SK-N-SH (cell line): ENCODE measurements at regions not wholly inside any gene's neighbourhood (a gene's known extent, or its start where the extent isn't known, plus 50 kb on each side); places are given as distances from the start of the nearest gene placed in this dataset.

Experiments
- CTCF ChIA-PET: fragments of 300-600, 350-600 bp; formaldehyde crosslinking; extraction: SDS; loops from one replicate; lab custom pipeline; 2021; lab: Yijun Ruan, JAX
- POLR2A ChIA-PET: fragments of 350-600 bp; sonication (Branson Sonifier 250); formaldehyde crosslinking; extraction: SDS; loops from one replicate; lab custom pipeline; 2020; ENCODE audit warnings: antibody characterized with exemption, inconsistent platforms; lab: Yijun Ruan, JAX
- DNase-seq: peaks from one replicate; pipeline ENCODE4 v3.0.0; 2012
- H2AFZ ChIP-seq: fragments of 200-600 bp; sonication (generic); 2 replicates; pipeline ENCODE4 v1.8.1; 2016; ENCODE audit warnings: antibody characterized with exemption, mild to moderate bottlenecking, low read depth
- H3F3A ChIP-seq: fragments of 200-600 bp; sonication (generic); replicated peaks from 2 replicates; pipeline ENCODE3; 2016; ENCODE audit warnings: antibody characterized with exemption, mild to moderate bottlenecking; ENCODE audit not compliant: insufficient read depth
- H3K27ac ChIP-seq, 2 experiments: fragments of 200-500 bp in 1 of 2; fragments of 200-600 bp in 1 of 2; sonication (Bioruptor generic) in 1 of 2; sonication (generic), shearing (Covaris generic) in 1 of 2; 2 replicates each; pipeline versions ENCODE4 v1.5.1 to v1.6.1; 2014 to 2016; ENCODE audit warnings: low read depth in 2 of 2, inconsistent platforms in 1 of 2, low read length in 1 of 2, mild to moderate bottlenecking in 1 of 2, mixed read lengths in 1 of 2
- H3K27me3 ChIP-seq: fragments of 200-600 bp; sonication (generic), shearing (Covaris generic); 2 replicates; pipeline ENCODE4 v1.6.1; 2016; ENCODE audit warnings: mixed run types; ENCODE audit not compliant: insufficient read depth
- H3K36me3 ChIP-seq, 2 experiments: fragments of 200-500 bp in 1 of 2; fragments of 200-600 bp in 1 of 2; sonication (Bioruptor generic) in 1 of 2; sonication (generic) in 1 of 2; replicated peaks in 1 of 2; 2 replicates each; pipeline versions ENCODE3 to v1.5.1; 2014 to 2016; ENCODE audit warnings: low read length in 1 of 2, mild to moderate bottlenecking in 1 of 2; ENCODE audit not compliant: insufficient read depth in 2 of 2, control insufficient read depth in 1 of 2
- H3K4me1 ChIP-seq, 2 experiments: fragments of 200-500 bp in 1 of 2; fragments of 200-600 bp in 1 of 2; sonication (Bioruptor generic) in 1 of 2; sonication (generic), shearing (Covaris generic) in 1 of 2; 2 replicates each; pipeline versions ENCODE4 v1.5.1 to v1.6.1; 2014 to 2016; ENCODE audit warnings: low read depth in 1 of 2, low read length in 1 of 2, mixed run types in 1 of 2; ENCODE audit not compliant: insufficient read depth in 2 of 2, control insufficient read depth in 1 of 2
- H3K4me2 ChIP-seq: fragments of 200-600 bp; sonication (generic), shearing (Covaris generic); 2 replicates; pipeline ENCODE4 v1.6.1; 2017; ENCODE audit warnings: mixed run types
- H3K4me3 ChIP-seq, 2 experiments: fragments of 200-500 bp in 1 of 2; fragments of 200-600 bp in 1 of 2; sonication (Bioruptor generic) in 1 of 2; sonication (generic), shearing (Covaris generic) in 1 of 2; 2 replicates each; pipeline versions ENCODE4 v1.5.1 to v1.8.1; 2014 to 2016; ENCODE audit warnings: low read depth in 2 of 2, inconsistent platforms in 1 of 2, low read length in 1 of 2, mild to moderate bottlenecking in 1 of 2, mixed read lengths in 1 of 2, moderate library complexity in 1 of 2
- H3K79me2 ChIP-seq: fragments of 200-600 bp; sonication (generic); 2 replicates; pipeline ENCODE4 v1.8.1; 2017; ENCODE audit warnings: mild to moderate bottlenecking; ENCODE audit not compliant: insufficient read depth
- H3K9ac ChIP-seq: fragments of 200-600 bp; sonication (generic); 2 replicates; pipeline ENCODE4 v1.6.1; 2017; ENCODE audit warnings: mixed run types
- H3K9me2 ChIP-seq: fragments of 200-600 bp; sonication (generic); 2 replicates; pipeline ENCODE4 v1.6.1; 2017; ENCODE audit warnings: mixed run types
- H3K9me3 ChIP-seq: fragments of 200-600 bp; sonication (generic); 2 replicates; pipeline ENCODE4 v1.6.1; 2017; ENCODE audit warnings: mixed run types, mild to moderate bottlenecking, moderate library complexity
- H4K20me1 ChIP-seq: fragments of 200-600 bp; sonication (generic); 2 replicates; pipeline ENCODE4 v1.6.1; 2017; ENCODE audit warnings: mild to moderate bottlenecking, mixed run types; ENCODE audit not compliant: insufficient read depth
- EP300 ChIP-seq, 2 experiments: IDR thresholded peaks; 2 replicates each; pipeline versions ENCODE4 v1.4.0 to v1.6.1; 2012; ENCODE audit warnings: borderline replicate concordance in 1 of 2, low read depth in 1 of 2, low read length in 1 of 2
- EZH2phosphoT487 ChIP-seq: fragments of 200-600 bp; sonication (generic); IDR thresholded peaks from 2 replicates; pipeline ENCODE4 v1.6.1; 2017; ENCODE audit warnings: low read depth, mixed run types, mild to moderate bottlenecking, antibody characterized with exemption, moderate library complexity, borderline replicate concordance
- FOSL2 ChIP-seq: IDR thresholded peaks from 2 replicates; pipeline ENCODE4 v1.4.0; 2012; ENCODE audit warnings: low read depth, mild to moderate bottlenecking, moderate library complexity, borderline replicate concordance
- RCOR1 ChIP-seq: fragments of 150-350 bp; IDR thresholded peaks from 2 replicates; pipeline ENCODE4 v1.6.1; 2017; ENCODE audit warnings: antibody characterized with exemption, low read length
- RXRA ChIP-seq: IDR thresholded peaks from 2 replicates; pipeline ENCODE4 v1.4.0; 2012; ENCODE audit warnings: low read depth, mild to moderate bottlenecking, borderline replicate concordance
- TEAD4 ChIP-seq: IDR thresholded peaks from 2 replicates; pipeline ENCODE4 v1.4.0; 2012; ENCODE audit warnings: mild to moderate bottlenecking, borderline replicate concordance; ENCODE audit not compliant: insufficient read depth
- WGBS: methylation state at CpG from one replicate; pipeline ENCODE4 v1.1.6; 2017; ENCODE audit warnings: low lambda C conversion rate; 5-methylcytosine and 5-hydroxymethylcytosine counted together
- TF ChIP-seq, protein P1 (sequence below): IDR thresholded peaks from 2 replicates; pipeline ENCODE4; 2012
- TF ChIP-seq, protein P2 (sequence below): IDR thresholded peaks from 2 replicates; pipeline ENCODE4 v1.4.0; 2012; ENCODE audit warnings: low read depth, borderline replicate concordance
- TF ChIP-seq, protein P3 (sequence below): fragments of 150-350 bp; IDR thresholded peaks from 2 replicates; pipeline ENCODE4 v1.6.1; 2016; ENCODE audit warnings: mild to moderate bottlenecking, low read depth, low read length
- TF ChIP-seq, protein P4 (sequence below): fragments of 200-600 bp; sonication (generic); IDR thresholded peaks from 2 replicates; pipeline ENCODE4 v1.6.1; 2017; ENCODE audit warnings: antibody characterized with exemption, mild to moderate bottlenecking, moderate library complexity

DNA sequence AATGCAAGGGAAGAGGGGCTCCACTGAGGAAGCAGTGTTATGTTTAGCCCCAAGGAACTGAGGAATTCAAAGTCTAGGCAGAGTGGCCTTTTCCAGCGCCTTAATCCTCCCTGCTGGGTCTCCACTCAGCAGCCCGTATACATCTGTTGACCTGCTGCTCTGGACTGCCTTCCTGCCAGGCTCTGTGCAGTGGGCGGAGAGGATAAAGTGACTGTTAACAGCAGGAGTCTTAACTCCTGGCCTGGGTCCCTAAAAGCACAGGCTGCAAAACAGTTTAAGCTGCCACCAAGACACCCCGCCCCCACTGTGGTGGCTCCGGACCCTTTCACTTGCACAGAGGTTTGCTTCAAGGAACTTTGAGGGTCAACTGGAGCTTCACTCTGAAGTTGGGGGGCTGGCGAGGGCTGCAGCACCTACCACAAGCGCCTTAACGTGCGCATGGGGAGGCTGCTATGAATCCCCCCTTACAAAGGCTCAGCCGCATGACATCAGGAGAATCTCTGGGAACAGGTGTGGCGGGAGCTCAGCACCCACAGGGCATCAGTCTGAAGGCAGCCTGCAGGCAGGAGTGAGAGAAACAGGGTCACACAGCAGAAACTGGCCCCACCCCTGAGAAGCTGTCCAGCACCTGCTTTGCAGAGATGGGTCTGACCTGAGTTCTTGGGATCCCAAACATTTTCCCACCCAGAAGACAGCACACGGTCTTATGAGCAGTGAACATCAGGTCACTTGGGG lies 358.2 kb upstream of the GATB start:
- Histone ChIP-seq H3K9me2 (no peaks in the 10 kb centered on the region), H2AFZ (no peak overlapping the region), H3K36me3 (no peaks in the 10 kb centered on the region), H3K4me2 (no peak overlapping the region), H3K79me2 (no peaks in the 10 kb centered on the region), H3K9me3 (no peaks in the 10 kb centered on the region), H3K4me1 (peaks cover 0 to 7% of the 10 kb centered on the region in 2 experiments; a peak in 2 of 4 replicates), H3F3A (no peaks in the 10 kb centered on the region), H3K27me3 (no peaks in the 10 kb centered on the region; the same call in 1 of the 2 replicates), H3K4me3 (no peak overlapping the region), H3K9ac (no peak overlapping the region), H4K20me1 (no peaks in the 10 kb centered on the region), H3K27ac (no peak overlapping the region)
- ChIA-PET CTCF (interaction anchor here (0.9 kb wide), 1 partner anchor 9 kb away, joined by 3 read pairs; no protein-coding TSS in a partner anchor), POLR2A (no interaction called here)
- TF ChIP-seq RXRA: no peak
- TF ChIP-seq RCOR1: no peak
- WGBS: 62% methylated on average over 8 of the region's 12 CpGs
- no peak for DNase-seq

DNA sequence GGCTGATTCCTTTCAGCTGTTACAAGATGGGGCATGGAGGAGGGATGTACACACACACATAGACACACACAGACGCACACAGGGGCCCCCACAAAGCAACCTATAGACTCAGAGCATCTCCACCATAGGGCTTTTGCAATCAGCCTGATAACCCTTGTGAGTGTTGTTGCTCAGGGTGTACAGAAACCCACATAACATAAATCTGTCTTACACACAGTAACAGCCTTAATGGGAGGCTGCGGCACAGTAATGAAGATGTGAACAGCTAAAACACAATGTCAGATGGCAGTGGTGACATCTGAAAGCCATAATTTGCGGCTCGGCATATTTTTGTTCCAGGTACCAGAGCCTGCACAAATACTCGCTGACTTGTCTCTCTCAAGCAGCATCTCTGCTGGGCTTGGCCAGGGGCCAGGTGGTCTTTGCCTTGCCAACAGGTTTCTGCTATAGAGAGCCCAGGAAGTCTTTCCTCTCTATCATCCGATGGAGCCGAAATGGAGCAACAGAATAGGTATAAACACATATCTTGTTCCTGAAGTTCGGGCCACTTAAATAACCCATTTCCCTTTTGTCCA lies 357.2 kb upstream of the GATB start:
- Histone ChIP-seq H3K4me3 (no peak overlapping the region), H2AFZ (no peak overlapping the region), H3K36me3 (no peaks in the 10 kb centered on the region), H3K9me3 (no peaks in the 10 kb centered on the region), H4K20me1 (no peaks in the 10 kb centered on the region), H3F3A (no peaks in the 10 kb centered on the region), H3K4me1 (peaks cover 0 to 7% of the 10 kb centered on the region in 2 experiments; a peak in 2 of 4 replicates), H3K27ac (no peak overlapping the region), H3K9me2 (no peaks in the 10 kb centered on the region), H3K9ac (no peak overlapping the region), H3K4me2 (no peak overlapping the region), H3K79me2 (no peaks in the 10 kb centered on the region), H3K27me3 (no peaks in the 10 kb centered on the region; the same call in 1 of the 2 replicates)
- POLR2A ChIA-PET: no interaction called here
- DNase-seq: no peak
- CTCF ChIA-PET: interaction anchor here (0.9 kb wide), 1 partner anchor 8 kb away, joined by 3 read pairs; no protein-coding TSS in a partner anchor
- TF ChIP-seq RCOR1: no peak
- TF ChIP-seq TEAD4: no peak
- no peak for TF ChIP-seq RXRA
- TF ChIP-seq, protein P1, sequence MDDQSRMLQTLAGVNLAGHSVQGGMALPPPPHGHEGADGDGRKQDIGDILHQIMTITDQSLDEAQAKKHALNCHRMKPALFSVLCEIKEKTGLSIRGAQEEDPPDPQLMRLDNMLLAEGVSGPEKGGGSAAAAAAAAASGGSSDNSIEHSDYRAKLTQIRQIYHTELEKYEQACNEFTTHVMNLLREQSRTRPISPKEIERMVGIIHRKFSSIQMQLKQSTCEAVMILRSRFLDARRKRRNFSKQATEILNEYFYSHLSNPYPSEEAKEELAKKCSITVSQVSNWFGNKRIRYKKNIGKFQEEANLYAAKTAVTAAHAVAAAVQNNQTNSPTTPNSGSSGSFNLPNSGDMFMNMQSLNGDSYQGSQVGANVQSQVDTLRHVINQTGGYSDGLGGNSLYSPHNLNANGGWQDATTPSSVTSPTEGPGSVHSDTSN: no peak
- TF ChIP-seq, protein P2, sequence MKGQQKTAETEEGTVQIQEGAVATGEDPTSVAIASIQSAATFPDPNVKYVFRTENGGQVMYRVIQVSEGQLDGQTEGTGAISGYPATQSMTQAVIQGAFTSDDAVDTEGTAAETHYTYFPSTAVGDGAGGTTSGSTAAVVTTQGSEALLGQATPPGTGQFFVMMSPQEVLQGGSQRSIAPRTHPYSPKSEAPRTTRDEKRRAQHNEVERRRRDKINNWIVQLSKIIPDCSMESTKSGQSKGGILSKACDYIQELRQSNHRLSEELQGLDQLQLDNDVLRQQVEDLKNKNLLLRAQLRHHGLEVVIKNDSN: no peak
- TF ChIP-seq EP300 (IDR thresholded peaks at IDR 0.05; ENCODE audit: borderline replicate concordance in 1 of 2, low read depth in 1 of 2, low read length in 1 of 2): no peak
- WGBS: 61% methylated on average over 8 of the region's 8 CpGs

DNA sequence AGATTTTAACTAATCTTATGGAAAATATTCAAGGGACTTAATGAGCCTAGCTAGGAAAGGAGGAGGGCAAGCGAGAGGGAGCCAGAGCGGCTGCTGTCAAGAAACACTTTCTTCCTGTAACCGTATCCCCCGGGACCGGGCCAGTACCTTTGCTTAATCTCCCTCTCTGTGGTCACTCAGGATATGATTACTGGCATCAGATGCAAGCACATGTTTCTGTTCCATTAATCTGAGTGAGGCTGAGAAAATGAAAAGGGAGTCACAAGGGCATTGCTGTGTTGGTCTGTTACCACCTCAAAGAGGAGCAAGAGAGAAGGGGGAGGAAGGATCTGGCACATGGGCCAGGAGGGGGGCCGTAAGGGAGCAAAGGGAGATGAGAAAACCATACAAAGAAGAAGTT lies 356.7 kb upstream of the GATB start:
- Histone ChIP-seq H3K4me3 (no peak overlapping the region), H3K9me2 (no peaks in the 10 kb centered on the region), H3F3A (no peaks in the 10 kb centered on the region), H3K27me3 (no peaks in the 10 kb centered on the region; the same call in 1 of the 2 replicates), H3K4me1 (peaks cover 0 to 7% of the 10 kb centered on the region in 2 experiments; a peak in 2 of 4 replicates), H3K9me3 (no peaks in the 10 kb centered on the region), H3K36me3 (no peaks in the 10 kb centered on the region), H4K20me1 (no peaks in the 10 kb centered on the region), H3K4me2 (no peak overlapping the region), H3K79me2 (no peaks in the 10 kb centered on the region), H3K27ac (no peak overlapping the region), H2AFZ (no peak overlapping the region), H3K9ac (no peak overlapping the region)
- 72% methylated on average over 6 of the region's 6 CpGs for WGBS
- ChIA-PET POLR2A (no interaction called here), CTCF (no interaction called here)
- no peak for DNase-seq
- TF ChIP-seq, protein P3, sequence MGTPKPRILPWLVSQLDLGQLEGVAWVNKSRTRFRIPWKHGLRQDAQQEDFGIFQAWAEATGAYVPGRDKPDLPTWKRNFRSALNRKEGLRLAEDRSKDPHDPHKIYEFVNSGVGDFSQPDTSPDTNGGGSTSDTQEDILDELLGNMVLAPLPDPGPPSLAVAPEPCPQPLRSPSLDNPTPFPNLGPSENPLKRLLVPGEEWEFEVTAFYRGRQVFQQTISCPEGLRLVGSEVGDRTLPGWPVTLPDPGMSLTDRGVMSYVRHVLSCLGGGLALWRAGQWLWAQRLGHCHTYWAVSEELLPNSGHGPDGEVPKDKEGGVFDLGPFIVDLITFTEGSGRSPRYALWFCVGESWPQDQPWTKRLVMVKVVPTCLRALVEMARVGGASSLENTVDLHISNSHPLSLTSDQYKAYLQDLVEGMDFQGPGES: no peak
- TF ChIP-seq, protein P2: no peak
- no peak for TF ChIP-seq EP300 (IDR thresholded peaks at IDR 0.05; ENCODE audit: borderline replicate concordance in 1 of 2, low read depth in 1 of 2, low read length in 1 of 2)
- TF ChIP-seq EZH2phosphoT487: no peak
- no peak for TF ChIP-seq FOSL2
- TF ChIP-seq, protein P4, sequence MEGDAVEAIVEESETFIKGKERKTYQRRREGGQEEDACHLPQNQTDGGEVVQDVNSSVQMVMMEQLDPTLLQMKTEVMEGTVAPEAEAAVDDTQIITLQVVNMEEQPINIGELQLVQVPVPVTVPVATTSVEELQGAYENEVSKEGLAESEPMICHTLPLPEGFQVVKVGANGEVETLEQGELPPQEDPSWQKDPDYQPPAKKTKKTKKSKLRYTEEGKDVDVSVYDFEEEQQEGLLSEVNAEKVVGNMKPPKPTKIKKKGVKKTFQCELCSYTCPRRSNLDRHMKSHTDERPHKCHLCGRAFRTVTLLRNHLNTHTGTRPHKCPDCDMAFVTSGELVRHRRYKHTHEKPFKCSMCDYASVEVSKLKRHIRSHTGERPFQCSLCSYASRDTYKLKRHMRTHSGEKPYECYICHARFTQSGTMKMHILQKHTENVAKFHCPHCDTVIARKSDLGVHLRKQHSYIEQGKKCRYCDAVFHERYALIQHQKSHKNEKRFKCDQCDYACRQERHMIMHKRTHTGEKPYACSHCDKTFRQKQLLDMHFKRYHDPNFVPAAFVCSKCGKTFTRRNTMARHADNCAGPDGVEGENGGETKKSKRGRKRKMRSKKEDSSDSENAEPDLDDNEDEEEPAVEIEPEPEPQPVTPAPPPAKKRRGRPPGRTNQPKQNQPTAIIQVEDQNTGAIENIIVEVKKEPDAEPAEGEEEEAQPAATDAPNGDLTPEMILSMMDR: no peak
